Activated T-cell treated with anti-CD3 and anti-CD28 coated beads for 1 hour (primary cell): ENCODE measurements at regions not wholly inside any gene's neighbourhood (a gene's known extent, or its start where the extent isn't known, plus 50 kb on each side); places are given as distances from the start of the nearest gene placed in this dataset.
"Not testable (repeated sequence)": the region's sequence is repeated elsewhere in the genome, so short reads cannot be mapped to it uniquely, and the experiment has no call there.

Experiments used
- DNase-seq: peaks from one replicate; pipeline ENCODE4 v3.0.0-alpha.2; 2020; ENCODE audit warnings: low read depth

DNA sequence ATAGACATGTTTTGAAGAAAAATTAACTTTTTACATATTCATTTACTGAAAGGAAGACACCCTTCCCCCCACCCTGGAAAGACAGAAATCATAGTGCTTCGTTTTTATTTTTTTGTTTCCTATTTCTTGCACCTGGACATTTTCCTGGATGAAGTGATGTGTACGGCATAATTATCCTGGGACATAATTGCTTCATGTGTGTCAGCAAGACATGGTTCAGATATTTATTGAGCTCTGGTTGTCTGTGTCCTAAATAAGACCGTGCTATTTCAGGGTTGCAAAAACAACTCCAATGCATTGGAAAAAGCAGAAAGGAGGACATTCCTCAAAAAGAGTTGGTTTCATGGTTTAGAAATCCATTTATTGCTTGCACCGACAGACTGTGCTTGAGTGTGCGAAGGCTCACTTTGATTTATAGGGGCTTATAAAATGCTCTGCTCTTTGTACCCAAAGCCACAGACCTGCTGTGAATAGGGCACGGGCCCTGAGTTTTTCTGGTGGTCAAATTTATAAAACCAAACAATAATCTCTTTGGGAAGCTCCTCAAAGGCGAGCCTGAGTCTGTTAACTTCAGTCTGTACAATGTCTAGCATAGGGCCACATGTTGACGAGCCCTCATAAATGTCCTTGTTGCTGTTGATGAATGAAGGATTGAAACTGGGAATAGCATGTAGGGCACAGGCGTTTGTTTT lies 179.5 kb downstream of the SOX4 start:
- no peak for DNase-seq

DNA sequence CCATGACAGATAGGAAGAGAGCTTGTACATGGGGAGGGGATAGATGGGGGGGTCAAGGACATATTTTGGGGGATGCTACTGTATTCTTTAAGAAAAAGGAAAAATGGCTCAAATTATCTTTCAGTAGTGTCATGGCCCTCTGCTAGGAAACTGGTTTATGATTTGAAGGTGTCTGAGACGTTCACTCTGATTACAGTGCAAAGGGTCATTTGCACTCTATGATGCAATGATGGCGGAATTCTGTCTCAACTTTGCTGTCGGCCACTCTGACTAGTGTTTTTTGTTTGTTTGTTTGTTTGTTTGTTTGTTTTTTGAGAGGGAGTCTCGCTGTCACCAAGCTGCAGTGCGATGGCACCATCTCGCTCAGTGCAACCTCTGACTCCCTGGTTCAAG lies 180.0 kb downstream of the SOX4 start:
- no peak for DNase-seq

DNA sequence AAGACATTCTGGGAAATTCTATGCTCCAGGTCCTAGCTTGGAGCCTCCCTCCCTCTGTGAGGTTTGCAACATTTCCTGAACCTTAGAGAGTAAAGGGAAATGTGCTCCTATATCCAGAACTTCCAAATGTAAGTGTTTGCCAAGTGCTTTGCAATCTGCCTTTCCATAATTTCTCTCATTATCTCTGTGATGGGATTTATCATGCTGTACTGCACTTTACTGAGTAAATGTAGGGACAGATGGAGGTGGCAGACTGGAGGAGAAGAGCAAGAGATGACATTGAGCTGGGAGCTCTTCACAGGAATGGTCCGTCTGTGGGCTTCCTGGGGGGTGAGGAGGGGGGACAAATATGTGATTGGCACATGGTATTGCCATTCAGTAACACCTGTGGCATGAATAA lies 184.3 kb downstream of the SOX4 start:
- DNase-seq: no peak

DNA sequence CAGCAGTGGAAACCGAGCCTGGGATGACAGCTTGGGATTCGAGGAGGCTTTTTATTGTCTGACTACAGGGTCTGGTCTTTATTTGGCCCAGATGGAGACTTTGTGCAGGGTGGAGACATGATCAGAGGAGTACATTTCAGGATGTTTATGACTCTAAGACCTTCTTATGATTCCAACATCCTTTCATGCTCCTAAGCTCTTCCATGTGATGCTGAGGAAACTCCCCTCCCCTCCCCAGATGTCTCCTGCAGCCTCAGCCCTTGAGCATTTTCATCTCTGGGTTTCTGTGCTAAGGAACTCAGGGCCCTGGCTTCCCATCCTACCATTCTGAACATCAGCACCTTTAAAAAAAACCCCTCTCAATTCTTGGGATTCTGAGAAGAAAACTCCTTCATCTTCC lies 186.6 kb downstream of the SOX4 start:
- no peak for DNase-seq

DNA sequence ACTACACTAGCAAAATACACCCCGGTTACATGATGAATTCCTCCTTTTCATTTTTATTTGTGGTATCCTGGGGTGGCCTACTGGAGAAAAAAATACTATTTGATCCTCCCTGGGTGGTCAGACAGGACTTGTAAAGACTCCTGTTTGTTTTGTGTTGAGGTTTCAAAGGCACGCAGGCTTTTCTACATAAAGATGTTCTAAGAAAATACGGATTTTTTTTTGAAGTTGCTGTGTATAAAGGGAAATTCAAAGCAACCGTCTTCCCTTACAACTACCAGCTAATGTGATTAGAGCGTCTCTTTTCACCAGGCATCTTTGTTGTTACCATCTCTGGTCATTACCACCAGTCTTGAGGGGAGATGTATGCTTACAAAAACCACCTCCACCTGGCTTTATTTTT lies 187.1 kb downstream of the SOX4 start:
- no peak for DNase-seq

DNA sequence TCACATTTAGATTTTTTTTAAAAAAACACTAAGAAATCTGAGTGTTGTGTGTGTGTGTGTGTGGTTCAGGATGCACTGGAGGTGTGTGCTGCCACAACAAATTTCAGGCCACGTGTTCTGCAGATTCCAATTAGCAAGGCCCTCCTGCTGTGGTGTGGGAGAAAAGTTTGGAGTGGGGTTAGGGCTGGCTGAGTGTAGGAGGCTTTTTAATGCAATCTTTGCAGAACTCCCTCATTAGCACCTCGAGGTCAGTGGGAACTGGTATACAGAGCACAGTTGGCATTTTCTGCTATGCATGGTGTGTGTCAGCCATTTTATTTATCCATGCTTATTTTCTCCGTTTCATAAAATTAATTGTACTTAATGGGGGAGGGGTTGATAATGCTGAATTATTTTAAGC lies 187.6 kb downstream of the SOX4 start:
- no peak for DNase-seq

DNA sequence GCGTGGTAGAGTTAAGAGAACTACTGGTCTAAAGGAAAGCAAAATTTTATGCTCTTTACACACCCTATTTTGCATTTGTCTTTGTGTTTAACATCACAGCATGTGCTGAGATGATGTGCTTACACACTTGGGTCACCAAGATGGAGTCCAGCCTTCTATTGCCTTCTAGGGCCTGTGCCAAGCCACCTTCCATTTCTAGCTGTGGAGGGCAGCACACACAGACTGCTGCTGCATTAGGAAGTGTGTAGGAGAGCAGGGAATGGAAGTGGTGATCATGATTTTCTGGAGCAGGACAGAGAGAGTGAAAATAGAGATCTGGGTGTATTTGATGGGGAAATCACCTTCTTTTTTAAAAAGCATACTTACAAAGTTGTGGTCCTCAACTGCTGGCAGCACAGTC lies 191.6 kb downstream of the SOX4 start:
- DNase-seq: no peak

DNA sequence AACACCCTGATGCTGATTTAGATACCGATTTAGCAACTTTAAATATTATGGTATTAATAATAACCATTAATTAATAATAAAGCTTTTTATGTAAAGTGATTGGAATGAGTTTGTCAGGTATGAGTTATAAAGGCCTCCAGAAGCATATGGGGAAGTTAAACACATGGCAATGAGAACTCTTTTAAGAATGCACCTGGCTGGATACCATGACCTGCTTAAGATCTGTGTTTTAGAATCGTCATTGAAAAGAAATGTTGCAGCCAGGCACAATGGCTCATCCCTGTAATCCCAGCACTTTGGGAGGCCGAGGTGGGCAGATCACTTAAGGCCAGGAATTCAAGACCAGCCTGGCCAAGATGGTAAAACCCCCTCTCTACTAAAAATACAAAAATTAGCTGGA lies 197.5 kb downstream of the SOX4 start:
- DNase-seq: no peak

DNA sequence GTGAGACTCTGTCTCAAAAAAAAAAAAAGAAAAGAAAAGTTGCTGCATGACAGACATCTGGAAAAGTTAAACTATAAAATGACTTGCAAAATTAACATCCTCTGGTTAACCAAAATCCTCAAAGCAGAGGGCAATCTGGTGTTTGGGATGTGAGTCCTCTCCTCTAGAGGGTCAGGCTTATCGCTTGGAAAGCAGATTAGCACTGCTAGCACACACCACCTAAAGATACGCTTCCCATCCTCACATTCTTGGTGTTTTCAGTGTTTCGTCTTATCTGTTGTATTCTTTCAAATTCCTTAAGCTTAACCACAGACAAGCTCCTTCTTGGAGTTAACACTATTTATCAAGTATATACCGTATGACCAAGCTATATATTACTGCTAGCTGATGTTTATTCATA lies 198.0 kb downstream of the SOX4 start:
- DNase-seq: no peak

DNA sequence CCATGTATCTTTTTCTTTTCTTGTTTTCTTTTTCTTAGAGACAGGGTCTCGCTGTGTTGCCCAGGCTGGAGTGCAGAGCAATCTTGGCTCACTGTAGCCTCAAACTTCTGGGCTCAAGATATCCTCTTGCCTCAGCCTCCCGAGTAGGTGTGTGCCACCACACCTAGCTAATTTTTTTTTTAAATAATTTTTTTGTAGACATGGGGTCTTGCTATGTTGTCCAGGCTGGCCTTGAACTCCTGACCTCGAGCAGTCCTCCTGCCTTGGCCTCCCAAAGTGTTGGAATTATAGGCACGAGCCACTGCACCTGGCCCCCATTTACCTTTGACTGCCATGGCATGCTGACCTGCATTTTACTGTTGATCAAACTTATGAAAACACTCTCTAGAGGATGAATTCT lies 198.6 kb downstream of the SOX4 start:
- DNase-seq: no peak

DNA sequence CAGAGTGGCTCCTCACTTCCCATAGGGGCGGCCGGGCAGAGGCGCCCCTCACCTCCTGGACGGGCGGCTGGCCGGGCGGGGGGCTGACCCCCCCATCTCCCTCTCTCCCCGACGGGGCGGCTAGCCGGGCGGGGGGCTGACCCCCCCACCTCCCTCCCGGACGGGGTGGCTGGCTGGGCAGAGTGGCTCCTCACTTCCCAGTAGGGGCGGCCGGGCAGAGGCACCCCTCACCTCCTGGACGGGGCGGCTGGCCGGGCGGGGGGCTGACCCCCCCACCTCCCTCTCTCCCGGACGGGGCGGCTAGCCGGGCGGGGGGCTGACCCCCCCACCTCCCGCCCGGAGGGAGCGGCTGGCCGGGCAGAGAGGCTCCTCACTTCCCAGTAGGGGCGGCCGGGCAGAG lies 203.4 kb downstream of the SOX4 start:
- DNase-seq: not testable (repeated sequence)

DNA sequence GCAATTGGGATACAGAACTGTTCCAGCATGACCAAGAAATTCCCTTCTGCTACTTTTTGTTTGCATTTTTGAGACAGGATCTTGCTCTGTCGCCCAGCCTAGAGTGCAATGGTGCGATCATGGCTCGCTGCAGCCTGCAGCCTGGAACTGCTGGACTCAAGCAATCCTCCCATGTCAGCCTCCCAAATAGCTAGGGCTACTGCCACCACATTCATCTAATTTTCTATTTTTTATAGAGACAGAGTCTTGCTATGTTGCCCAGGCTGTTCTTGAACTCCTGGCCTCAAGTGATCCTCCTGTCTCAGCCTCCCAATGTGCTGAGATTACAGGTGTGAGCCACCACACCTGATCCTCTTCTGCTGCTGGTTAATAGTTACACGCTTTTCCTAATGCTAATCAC lies 204.9 kb downstream of the SOX4 start:
- DNase-seq: no peak

DNA sequence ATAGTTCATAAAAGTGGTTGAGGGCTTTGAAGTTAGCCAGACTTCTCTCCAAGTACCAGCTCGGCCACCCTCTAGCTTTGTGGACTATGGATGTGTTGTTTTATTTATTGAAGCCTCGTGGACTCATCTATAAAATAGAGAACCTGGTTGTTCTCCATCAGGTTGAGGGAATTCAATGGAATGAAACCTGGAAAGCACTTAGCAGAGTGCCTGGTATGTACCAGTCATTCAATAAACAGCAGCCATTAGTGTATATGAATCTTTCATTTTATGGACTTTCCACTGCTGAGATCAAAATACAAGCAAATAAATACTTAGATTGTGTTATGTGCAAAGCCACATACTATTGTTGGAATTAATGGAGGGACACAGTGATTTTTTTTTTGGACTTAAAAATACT lies 206.8 kb downstream of the SOX4 start:
- DNase-seq: no peak

DNA sequence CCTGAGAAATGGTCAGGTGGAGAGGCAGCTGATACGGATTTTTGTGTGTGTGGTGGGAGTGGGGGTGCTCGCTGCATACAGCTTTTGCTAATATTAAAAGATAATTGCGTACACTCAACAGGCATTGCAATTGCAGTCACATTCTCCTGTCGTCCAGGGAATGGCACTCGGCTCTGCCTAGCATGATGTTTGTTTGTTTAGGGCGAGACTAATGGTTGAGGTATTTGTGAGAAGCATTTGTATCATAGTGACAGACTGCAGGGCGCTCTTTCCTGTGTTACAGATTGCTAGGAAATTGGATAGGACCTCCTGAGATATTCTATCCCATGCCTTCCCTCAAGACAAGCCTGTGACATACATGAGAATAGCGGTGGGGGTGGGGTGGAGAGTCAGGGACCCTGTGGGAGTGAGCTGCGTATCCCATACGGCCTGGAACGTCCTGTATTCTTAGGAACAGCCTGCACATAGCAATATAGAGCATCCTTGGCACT lies 207.4 kb downstream of the SOX4 start:
- DNase-seq: no peak

DNA sequence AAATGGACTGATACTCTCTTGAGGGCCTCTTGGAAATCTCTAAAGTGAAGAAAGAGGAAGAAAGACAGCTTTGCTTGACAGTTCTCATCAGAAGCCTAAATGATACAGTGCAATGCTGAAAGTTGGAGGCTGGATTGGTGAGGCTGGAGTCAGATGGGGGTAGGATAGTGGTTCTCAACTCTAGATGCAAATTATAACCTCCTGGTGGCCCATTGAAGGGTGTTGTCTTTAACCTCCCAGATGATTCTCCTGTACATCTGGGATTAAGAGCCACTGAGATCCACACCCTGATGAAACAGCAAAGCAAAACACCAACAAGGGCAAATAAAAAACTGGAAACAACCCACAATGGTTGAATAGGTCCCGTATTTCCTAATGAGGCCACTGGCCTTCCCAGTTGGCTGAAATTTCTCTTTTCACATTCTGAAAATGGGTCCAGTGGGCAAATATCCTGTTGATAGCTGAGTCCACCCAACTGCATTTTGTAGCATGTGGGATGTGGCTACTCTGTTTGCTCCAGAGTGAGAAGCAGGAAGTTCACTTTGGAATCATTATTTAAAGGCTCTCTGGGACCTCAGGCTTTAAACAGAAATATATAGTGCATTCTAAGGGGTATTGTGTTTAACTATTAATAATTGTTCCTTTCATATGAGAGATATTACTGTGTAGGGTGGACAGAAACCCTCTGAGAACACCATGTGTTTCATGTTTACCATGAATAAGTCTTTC lies 208.1 kb downstream of the SOX4 start:
- DNase-seq: no peak

DNA sequence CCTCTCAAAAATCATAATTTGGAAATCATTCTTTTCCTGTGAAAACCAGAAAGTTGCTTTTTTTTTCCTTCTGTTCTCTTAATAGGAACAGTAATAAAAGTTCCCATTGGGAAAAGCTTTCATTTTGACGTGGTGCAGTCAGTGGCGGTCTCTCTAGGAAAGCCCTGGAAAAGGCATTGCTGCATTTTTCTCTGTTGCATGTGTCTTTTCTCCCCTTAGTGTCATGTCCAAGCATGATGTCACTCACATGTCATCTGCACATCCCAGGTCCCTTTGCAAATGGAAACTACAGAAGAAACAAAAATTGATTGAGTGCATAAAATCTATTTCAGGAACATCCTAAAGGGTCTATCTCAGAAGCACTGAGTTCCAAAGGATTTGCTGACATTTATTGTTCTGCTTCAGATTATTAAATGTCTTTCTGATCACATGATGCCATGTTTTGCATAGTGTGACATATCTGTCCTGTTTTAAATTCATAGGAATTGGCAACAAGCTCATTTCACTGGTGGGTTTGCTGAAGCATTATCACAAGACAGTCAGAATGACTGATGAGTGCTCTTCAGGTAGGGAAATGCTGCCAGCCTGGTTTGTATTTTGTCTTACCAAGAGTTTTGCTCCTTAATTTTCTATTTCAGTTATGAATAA lies 208.7 kb downstream of the SOX4 start:
- DNase-seq: no peak

DNA sequence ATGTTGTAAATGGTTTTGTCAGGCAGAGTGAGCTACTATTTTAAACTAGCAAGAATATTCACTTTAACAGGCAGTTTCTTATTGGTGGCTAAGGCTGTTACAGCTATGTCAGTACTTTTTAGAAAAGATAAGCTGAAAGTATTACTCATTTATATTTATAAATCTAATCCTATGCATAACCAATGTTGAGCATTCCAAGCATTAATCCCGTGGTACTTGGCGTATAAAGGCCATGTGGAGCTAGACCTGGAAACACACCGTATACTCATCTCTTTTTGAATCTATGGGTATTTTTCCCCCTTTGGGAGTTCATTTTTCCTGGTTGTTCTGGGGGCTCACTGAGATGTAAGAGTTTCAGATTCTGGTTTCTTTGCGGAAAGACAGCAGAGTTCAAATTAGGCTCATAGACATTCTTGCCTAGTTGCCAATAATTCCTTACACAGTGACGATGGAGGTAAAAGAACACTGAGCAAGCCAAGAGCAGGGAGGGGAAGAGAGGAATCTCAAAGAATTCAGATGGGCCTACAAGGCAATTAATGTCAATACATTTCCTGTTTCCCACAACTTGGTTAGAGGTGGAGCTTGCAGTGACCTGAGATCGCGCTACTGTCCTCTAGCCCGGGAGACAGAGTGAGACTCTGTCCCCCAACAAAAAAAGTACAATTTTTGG lies 211.5 kb downstream of the SOX4 start:
- no peak for DNase-seq

DNA sequence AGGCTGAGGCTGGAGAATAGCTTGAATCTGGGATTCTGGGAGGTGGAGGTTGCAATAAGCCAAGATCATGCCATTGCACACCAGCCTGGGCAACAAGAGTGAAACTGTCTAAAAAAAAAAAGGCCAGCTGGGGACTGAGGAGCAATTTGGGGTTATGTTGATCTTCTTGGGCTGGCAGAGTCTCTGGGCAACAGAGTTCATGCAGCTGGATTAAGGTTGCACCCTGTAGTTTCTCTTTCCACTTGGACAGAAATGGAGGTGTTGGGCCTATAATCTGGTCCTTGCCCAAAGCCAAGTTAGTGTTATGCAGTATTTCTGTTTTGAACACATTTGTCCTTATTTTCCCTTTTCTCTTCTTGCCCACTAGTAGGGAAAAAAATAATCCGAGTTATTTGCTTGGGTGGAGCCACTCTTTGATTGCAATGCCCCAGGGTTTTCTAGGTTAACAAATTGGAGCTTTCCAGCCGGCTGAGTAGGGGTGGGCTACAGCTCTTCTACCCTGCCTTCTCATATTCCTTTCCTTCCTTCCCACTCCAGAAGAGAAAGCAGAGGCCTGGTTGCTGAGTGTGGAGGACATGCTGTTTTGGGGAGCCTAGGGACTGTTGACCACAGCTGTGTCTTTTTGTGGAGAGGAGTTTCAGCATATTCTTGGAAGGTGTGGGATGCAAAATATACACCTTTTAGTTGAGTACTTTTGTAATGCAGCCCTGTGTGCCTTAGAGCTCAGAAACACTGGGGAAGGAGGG lies 213.9 kb downstream of the SOX4 start:
- DNase-seq: no peak

DNA sequence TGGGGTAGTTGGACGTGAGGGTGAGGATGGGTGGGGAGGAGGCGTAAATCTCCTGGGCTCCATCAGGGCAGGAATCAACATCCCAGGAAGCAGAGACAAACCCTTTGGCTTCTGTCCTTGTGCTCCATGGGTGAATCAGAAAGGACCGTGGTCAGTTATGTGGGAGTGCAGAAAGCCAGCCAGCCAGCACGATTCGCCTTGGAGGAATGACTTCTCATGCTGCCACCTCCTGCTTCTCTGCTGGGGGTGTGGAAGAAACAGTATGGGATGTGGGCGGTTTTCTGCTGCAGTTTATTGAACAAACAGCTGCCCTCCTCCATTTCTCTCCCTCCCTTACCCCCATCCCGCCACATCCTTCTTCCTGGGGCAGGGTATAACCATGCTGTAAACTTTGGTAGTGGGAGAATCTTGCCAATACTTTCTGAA lies 214.5 kb downstream of the SOX4 start:
- no peak for DNase-seq

DNA sequence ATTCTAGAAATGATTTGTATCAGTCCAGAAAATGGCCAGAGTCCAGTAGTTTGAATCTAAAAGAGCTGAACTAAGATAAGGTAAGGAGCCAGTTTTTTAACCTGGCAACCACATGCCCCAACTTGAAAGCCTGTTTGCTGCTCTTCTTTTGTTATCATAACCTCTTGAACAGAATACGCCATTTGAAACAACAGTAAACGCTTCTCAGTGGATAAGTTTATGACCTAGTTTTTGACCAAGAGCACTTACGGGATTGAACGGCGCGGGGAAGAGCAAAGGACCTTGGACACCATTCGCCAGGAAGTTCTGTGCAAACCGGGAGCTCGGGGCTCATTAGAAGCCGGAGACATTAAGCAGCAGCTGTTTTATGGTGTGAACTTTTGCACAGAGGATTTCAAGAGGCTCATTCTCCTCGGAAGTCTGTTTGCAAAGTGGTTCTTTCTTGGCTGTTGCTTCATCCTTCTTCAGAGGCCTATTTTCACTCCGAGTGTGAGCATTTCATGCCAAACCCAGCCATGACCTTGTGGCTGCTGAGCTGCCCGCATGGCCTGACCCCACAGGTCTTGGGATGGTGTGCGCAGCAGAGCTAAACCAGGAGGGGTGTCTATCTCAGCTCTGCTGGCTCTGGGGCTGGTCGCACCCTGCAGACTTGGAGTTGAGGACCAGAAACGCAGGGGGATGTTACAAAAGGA lies 215.1 kb downstream of the SOX4 start:
- no peak for DNase-seq

DNA sequence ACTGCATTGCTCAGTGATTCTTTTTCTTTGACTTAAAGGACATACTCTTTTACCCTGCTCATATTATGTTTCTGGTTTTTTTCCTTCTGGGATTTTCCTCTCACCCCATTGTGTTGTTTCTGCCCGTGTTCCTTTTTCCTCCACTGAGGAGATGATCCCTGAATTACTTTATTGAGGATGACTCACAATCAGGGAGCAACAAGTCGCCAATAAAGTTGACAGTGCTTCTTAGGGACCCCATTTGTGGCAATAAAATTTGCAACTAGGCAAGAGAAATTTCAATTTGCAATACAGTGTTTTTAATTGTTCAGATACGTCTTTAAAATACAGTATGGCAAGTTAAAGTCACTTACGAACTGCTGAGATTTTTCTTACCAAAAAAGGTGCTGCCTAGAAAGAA lies 217.9 kb downstream of the SOX4 start:
- DNase-seq: no peak
